ENCODE measurements at regions not wholly inside any gene's neighbourhood (a gene's known extent, or its start where the extent isn't known, plus 50 kb on each side); places are given as distances from the start of the nearest gene placed in this dataset.

DNA sequence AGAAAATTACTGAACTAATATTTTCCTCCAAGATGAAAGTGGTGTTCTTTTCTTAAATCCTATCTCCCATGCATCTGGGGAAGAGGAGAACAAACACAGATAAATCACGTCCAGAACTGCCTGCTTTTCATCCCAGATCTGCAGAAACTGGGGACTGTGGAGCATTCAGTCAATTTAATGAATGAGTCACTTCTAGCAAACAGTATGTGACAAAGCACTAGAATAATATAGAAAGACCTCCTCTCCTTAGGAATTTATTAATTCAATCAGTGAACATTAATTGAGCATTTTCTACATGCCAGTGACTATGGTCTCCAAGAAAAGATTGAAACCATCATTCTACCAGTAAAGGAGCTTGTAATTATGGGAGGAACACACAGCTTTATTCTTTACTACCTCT is 693.4 kb upstream of the ID2 start:
- no peak for DNase-seq

GRCh38 chr2:7989823-7990222 is 692.0 kb upstream of the ID2 start:
- DNase-seq: no peak

DNA sequence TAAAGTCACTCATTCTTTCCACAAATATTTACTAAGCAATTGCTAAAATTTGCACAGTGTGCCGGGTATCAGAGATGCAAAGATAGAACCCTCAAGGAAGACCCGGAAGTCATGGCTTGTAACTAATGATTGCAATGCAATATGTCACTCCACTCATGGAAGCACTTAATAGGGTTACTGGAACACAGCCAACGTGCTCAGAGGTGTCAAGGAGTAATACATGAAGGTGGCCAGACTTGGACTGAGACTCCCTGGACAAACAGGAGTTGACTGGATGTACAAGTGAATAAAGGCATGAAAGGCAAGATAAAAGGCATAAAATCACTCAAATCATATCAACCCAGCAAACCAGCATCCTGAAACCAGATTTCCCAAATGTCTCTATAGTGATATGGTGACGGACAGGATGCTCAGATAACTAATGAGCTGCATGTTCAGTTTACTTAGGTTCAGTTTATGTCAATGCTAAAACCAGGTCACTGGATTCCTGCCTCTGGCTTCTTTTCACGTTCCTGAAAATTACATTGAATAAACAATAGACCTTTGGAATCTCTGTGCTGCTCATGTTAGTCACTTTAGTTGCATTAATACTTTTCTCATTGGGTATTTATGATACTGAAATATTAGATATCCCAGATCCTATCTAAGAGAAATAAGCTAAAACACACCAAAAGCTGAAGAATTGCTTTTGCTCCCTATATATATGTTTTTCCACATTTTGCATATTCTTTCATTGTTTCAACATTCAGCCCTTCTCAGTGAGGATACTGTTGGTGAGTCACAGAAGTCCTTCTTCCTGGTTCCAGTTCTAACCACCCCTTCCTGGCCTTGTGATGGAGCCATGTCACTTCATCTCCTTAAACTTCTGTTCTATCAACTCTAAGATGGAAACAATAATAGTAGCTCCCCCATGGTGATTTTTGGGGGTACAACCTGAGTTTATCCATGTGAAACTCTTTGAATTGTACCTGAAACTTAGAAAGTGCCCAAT is 688.9 kb upstream of the ID2 start:
- no peak for DNase-seq

DNA sequence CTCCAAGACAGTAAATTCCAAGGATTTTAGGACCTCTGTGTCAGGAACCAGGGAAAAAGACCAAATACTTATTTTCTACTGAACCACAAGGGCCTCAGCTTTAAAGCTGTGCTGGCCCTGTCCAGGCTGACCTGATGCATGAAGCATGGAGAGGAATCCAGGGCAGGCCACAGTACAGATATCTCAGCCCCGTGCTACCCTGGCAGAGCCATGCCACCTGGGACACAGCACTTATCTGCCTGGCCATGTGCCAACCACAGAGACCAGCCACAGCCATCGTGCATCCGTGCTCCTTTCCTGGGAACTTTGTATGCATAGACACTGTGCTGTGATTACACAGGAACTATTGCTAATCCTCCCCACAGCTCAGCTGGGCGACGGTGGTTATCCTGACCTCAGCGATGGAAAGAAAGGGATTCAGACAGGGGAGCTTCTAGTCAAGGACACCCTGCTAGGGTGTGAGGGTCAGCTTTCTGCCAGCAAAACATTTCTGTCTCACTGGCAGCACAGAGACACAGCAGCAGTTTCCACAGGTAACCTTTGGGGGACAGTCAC is 687.4 kb upstream of the ID2 start:
- no peak for DNase-seq

DNA sequence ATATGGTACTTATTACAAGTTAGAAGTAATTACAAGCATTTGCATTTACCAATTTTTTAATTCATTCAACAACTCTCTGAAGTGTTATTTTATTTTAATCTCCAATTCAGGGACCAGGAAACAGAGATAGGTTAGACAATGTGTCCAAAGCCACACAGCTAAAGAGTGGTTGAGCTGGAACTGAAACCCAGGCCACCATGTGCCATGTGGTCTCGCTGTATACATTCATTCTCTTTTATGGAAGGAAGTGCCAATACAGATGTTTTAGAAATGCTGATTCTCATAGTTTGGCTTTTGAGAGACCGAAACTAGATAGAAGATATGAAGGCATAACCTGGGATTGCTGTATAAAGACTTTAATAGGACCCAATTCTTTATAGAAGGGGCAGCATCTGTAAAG is 684.6 kb upstream of the ID2 start:
- DNase-seq: no peak

DNA sequence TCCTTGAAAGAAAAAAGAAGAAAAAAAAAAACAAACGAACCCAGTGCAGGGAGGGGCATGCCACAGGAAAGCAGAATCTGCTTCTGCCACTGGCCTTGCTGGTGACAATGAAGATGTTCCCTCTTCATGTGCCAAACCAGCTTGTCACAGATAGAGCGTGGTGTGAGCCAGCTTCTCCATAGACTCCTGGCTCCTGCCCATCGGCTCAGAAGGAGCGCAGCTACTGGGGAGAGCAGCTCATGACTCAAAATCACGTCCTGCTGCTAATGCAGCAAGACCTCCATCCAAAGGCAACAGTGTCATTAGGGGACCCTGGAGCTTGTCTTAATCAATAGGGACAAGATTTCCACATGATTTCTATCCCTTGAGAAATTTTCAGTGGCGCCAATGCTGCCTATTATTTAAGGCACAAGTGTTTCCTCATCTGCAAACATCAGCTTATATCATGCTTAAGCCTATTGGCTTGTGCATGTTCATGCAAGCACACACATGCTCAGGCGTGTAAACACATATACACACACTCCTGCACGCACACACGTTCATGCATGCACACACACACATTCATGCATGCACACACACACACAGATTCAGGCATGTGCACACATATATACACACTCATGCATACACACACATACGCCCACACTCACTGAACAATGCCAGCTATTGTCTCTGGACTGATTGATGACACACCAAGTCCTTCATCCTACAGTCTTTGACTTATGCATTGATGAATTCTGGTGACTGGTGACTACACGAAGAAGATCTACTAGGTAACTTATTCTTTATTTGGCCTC is 682.0 kb upstream of the ID2 start:
- DNase-seq: no peak

DNA sequence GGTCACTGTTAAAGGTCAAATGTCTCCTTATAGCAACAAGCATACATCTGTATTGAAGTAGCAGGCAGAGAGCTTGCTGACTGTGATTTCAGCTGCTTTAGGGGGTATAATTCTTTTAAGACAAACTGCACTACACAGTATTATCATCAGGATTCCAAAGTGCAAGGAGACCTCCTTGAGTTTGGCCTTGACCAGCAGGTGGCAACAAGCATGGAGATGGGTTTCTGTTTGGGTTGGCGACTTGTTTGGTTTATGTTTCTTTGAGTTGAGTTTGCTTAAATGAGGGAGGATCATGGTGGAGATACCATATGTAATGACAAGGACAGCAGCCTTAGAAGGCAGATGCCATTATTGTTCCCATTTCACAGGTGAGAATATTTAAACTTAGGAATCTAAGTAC is 681.0 kb upstream of the ID2 start:
- DNase-seq: no peak

GRCh38 chr2:8002765-8003393 is 679.0 kb upstream of the ID2 start:
- DNase-seq: no peak

DNA sequence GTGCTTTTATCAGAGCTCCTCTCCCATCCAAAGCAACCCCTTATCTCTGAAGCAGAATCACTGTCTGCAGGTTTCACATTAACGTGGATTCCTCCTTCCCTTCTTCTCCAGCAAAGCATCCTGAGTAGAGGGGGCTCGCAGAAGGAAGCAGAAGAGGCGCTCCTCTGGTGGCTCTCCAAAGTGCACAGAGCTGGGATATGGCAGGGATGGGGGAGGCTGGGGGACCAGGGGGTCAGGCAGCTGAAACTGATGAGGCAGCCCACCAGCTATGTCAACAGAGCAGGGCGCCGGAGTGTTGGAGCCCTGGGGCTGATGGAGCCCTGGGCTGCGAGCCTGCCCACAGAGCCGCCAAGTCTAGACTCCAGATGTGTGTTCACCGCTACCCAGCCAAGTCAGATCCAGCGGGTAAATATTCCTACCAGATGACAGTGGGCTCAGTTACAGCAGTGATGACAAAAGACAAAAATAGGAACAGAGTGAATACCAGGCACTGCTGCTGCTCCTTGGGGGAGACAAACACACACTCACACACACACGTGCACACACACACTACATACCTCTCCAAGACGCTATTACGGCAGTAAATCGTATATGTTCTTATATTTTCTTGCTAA is 678.3 kb upstream of the ID2 start:
- no peak for DNase-seq

- no peak for DNase-seq
These were observed 677.6 kb upstream of the ID2 start for GRCh38 chr2:8004250-8004681.

DNA sequence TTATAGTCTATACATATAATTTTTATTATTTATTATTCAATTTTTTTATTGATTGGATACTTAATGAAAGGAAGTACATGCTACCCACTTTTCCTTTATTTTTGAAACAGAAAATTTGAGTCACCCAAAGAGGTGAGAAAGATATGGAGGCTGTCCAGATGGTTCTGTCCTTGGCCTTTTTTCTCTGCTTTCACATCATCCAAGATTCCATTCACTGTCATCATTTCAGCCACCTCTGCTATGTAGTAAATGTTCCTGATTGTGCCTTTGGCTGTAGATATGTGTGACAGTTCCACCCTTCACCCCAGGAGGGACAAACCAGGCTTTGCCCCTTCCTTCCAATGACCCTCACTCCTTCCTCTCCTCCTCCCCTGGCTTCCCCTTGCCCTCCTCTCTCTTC is 675.7 kb upstream of the ID2 start:
- DNase-seq: no peak

DNA sequence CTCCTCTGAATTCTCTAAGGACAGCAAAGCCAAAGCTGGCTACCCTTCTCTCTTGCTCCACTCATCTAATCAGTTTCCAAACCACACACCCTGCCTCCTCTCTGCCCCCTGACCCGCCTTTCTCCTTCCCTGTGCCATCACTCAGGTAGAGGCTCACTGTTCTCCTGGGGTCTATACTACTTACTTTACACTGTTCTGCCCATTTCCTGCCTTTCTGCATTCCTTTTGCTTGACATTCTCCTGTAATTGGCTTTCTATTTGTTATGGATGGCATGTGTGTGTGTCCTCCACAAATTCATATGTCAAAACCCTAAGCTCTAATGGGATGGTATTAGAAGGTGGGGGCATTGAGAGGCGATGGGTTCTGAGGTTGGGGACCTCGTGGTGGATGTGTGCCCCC is 675.2 kb upstream of the ID2 start:
- DNase-seq: no peak

GRCh38 chr2:8009010-8009597 is 672.8 kb upstream of the ID2 start:
- DNase-seq: no peak

- DNase-seq: no peak
These were observed 665.8 kb upstream of the ID2 start for GRCh38 chr2:8015848-8016600.

- DNase-seq: no peak
These were observed 665.2 kb upstream of the ID2 start for GRCh38 chr2:8016688-8017087.

- no peak for DNase-seq
These were observed 662.9 kb upstream of the ID2 start for GRCh38 chr2:8018956-8019355.

DNA sequence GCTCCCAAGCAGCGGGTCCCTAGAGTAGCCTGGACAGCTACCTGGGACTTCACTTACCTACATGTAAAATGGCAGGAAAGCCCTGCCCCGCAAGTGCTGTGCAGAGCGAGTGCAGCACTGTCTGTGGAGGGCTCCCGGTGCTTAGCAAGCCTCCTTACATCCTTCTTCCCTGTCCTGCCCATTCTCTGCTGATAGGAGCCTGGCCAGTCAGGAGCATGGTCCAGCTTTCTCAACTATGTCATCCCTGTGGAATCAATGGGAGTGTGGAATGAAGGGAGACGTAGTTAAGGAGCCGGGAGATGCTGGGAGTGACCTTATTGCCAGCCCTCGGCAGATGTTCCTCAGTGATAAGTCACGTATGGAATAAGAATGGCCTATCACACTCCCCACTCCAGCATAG is 661.9 kb upstream of the ID2 start:
- no peak for DNase-seq

GRCh38 chr2:8021921-8022320 is 659.9 kb upstream of the ID2 start:
- no peak for DNase-seq

DNA sequence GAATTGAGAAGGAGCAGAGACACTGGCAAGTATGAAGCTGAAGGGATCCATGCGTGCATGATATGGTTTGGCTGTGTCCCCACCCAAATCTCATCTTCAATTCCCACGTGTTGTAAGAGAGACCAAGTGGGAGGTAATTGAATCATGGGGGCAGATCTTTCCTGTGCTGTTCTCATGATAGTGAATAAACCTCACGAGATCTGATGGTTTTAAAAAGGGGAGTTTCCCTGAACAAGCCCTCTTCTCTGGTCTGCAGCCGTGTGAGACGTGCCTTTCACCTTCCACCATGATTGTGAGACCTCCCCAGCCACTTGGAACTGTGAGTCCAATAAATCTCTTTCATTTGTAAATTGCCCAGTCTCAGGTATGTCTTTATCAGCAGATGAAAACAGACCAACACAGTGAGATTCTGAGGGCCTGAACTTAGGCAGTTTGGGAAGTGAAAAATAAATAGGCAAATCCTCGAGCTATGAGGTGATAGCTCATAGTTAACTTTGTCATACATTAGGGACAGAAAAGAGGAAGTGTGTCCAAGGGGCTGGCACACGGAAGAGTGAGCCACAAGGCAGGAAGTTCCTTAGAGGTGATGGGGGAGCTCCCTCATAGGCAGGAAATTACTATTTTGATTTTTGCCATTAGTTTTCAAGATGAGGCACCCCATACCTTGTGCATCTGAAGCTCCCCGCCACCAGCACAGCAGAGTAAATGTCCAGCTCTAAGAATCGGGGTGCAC is 658.8 kb upstream of the ID2 start:
- DNase-seq: no peak

DNA sequence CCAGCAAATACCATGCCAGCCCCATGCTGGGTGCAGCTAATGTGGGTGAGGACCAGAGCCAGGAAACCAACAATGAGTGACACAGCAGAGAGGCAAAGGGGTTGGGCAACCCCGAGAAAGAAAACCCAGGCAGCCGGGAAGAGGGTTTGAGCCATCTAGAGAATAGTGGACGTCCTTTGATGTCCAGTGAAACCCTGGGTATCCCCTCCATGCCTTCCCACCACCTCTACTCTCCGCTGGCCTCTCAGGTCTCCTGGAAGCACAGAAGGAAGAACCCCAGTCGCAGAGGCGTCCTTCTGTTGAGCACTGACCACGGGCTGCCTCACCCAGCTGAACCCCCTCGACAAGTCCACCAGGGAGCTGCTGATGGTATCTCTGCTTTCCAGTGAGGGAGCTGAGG is 657.4 kb upstream of the ID2 start:
- DNase-seq: no peak

GRCh38 chr2:8026381-8026780 is 655.5 kb upstream of the ID2 start:
- no peak for DNase-seq

Measured in activated gamma-delta T cell (primary cell).